Coronary artery (tissue), 2 donors: ENCODE measurements at regions not wholly inside any gene's neighbourhood (a gene's known extent, or its start where the extent isn't known, plus 50 kb on each side); places are given as distances from the start of the nearest gene placed in this dataset.

Source experiments
- DNase-seq: peaks from one replicate; pipeline ENCODE4 v3.0.0-alpha.2; 2017; ENCODE audit warnings: low spot score
- H3K27ac ChIP-seq, 2 donors: fragments of 200-600 bp; sonication (generic); one replicate each; pipeline ENCODE4 v1.5.1; 2016 to 2019
- H3K4me3 ChIP-seq: fragments of 200-600 bp; sonication (generic); 2 replicates; pipeline ENCODE4 v1.5.1; 2016; ENCODE audit warnings: mild to moderate bottlenecking, moderate library complexity
- TF ChIP-seq, protein P1 (sequence below): fragments of 200-600 bp; sonication (generic); IDR thresholded peaks from one replicate; pipeline ENCODE4 v1.5.1; 2019; ENCODE audit warnings: antibody characterized with exemption

- H3K27ac ChIP-seq: peak overlapping the region in 1 of 2 donors; percentile 31
- no peak for DNase-seq
- no peak overlapping the region for H3K4me3 ChIP-seq
- TF ChIP-seq, protein P1, sequence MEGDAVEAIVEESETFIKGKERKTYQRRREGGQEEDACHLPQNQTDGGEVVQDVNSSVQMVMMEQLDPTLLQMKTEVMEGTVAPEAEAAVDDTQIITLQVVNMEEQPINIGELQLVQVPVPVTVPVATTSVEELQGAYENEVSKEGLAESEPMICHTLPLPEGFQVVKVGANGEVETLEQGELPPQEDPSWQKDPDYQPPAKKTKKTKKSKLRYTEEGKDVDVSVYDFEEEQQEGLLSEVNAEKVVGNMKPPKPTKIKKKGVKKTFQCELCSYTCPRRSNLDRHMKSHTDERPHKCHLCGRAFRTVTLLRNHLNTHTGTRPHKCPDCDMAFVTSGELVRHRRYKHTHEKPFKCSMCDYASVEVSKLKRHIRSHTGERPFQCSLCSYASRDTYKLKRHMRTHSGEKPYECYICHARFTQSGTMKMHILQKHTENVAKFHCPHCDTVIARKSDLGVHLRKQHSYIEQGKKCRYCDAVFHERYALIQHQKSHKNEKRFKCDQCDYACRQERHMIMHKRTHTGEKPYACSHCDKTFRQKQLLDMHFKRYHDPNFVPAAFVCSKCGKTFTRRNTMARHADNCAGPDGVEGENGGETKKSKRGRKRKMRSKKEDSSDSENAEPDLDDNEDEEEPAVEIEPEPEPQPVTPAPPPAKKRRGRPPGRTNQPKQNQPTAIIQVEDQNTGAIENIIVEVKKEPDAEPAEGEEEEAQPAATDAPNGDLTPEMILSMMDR: no peak
These were observed 49.7 kb downstream of the CYRIA start for GRCh38 chr2:16615687-16616615.

DNA sequence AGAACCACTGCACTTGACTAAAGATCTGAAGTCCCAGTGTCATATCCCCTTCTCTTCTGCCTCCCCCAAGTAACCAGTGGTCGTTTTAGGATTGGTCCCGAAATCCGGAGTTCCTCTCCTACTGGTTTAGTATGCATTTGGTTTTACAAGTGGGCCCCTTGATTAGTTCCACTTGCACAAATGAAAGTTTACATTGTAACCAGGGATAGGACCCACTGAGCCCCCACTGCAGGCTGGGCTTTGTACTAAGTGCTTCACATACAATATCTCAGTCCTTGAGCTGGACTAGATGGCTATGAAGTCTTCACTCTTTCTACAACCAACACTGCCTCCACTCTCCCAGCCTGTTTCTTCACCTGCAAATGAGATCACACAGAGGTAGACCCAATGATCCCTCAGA is 50.4 kb downstream of the CYRIA start:
- DNase-seq: no peak
- no peak overlapping the region for H3K4me3 ChIP-seq
- H3K27ac ChIP-seq: no peak overlapping the region
- TF ChIP-seq, protein P1: no peak

GRCh38 chr2:16614314-16614860 is 51.2 kb downstream of the CYRIA start:
- TF ChIP-seq, protein P1: no peak
- H3K27ac ChIP-seq: peak overlapping the region in 1 of 2 donors; percentile 14
- no peak overlapping the region for H3K4me3 ChIP-seq
- DNase-seq: no peak

DNA sequence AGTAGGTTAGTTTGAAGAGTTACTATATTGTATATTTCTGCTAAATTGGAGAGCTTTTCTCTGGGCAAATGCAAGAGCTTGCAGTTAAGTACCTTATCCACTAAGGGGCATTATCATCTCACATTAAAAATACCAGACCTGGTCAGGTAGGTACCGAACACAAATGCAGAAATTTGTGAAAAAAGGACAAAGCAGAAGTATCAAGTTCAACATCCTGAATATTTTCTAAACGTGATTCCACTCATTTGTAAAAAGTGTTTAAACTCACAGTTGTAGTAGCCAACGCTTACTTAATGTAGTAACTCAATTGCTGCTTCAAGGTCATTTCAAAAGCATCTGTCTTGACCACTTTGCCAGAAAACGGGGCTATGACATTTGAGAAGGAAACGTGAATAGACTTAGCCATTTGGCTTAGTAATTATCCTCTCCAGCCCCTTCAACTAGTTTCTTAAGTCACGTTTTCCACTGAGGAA is 52.1 kb downstream of the CYRIA start:
- Histone ChIP-seq H3K4me3 (no peak overlapping the region), H3K27ac (no peak overlapping the region)
- no peak for DNase-seq
- TF ChIP-seq, protein P1: no peak

GRCh38 chr2:16612490-16612889 is 53.1 kb downstream of the CYRIA start:
- DNase-seq: no peak
- H3K4me3 ChIP-seq: no peak overlapping the region
- TF ChIP-seq, protein P1: no peak
- no peak overlapping the region for H3K27ac ChIP-seq

DNA sequence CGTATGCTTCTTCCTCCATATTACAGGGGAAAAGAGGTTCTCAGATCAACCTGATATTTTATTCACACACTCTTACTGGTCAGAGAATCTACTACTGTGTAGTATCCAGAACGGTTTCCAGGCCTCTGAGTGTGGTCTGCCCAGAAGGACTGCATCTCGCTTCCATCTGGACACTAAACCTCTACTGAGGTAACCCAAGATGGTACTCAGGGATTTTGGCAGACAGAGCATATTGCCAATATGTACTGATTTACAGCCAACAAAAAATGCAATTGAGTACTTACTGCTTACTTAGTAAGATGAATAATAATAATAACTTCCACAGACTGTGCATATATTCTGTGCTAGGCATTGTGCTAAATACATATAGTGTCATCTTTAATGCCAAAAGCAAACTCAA is 55.8 kb downstream of the CYRIA start:
- TF ChIP-seq, protein P1: no peak
- no peak for DNase-seq
- H3K27ac ChIP-seq: no peak overlapping the region
- no peak overlapping the region for H3K4me3 ChIP-seq
